Breast epithelium (tissue), 4 donors: ENCODE measurements at regions not wholly inside any gene's neighbourhood (a gene's known extent, or its start where the extent isn't known, plus 50 kb on each side); places are given as distances from the start of the nearest gene placed in this dataset.

Source experiments
- DNase-seq, 2 donors: peaks; one replicate each; pipeline ENCODE4 v3.0.0-alpha.2; 2019; ENCODE audit warnings: low spot score in 2 of 2
- H3K27ac ChIP-seq, 2 donors: fragments of 200-600 bp; sonication (generic) in 1 of 2; one replicate each; pipeline ENCODE4 v1.5.1; 2016 to 2019; ENCODE audit warnings: mild to moderate bottlenecking in 1 of 2
- H3K27me3 ChIP-seq, 2 donors: fragments of 200-600 bp; sonication (generic) in 1 of 2; one replicate each; pipeline versions ENCODE4 v1.5.1 to v1.6.0; 2017 to 2019; ENCODE audit warnings: control low read depth in 1 of 2, mild to moderate bottlenecking in 1 of 2
- H3K36me3 ChIP-seq: fragments of 200-600 bp; one replicate; pipeline ENCODE4 v1.5.1; 2019
- H3K4me1 ChIP-seq, 2 donors: fragments of 200-600 bp; sonication (generic); one replicate each; pipeline ENCODE4 v1.5.1; 2016 to 2019; ENCODE audit warnings: control low read depth in 1 of 2
- H3K4me3 ChIP-seq, 3 donors: fragments of 200-600 bp; sonication (generic); 1 replicate in 2 of 3; 2 replicates in 1 of 3; pipeline ENCODE4 v1.5.1; 2016 to 2019; ENCODE audit warnings: mild to moderate bottlenecking in 3 of 3, moderate library complexity in 2 of 3
- H3K9me3 ChIP-seq, 2 donors: fragments of 200-600 bp; sonication (generic) in 1 of 2; one replicate each; pipeline ENCODE4 v1.5.1; 2016 to 2019; ENCODE audit warnings: control low read depth in 1 of 2
- CTCF ChIP-seq, 3 donors: fragments of 450-650 bp; IDR thresholded peaks; one replicate each; pipeline ENCODE4 v1.5.1; 2016 to 2017; ENCODE audit warnings: antibody characterized with exemption in 3 of 3, mild to moderate bottlenecking in 3 of 3, moderate library complexity in 3 of 3
- POLR2A ChIP-seq: fragments of 450-650 bp; IDR thresholded peaks from one replicate; pipeline ENCODE4 v1.6.1; 2016; ENCODE audit warnings: antibody characterized with exemption, mild to moderate bottlenecking, moderate library complexity
- POLR2AphosphoS5 ChIP-seq, 3 donors: sonication (generic); formaldehyde crosslinking; IDR thresholded peaks; one replicate each; pipeline ENCODE4 v1.6.1; 2017; ENCODE audit warnings: antibody characterized with exemption in 3 of 3
- intact Hi-C: fragments of 100-400 bp; cut with DNase I; formaldehyde crosslinking; loops from one replicate; pipeline ENCODE4 v1.15.1; 2023; ENCODE audit warnings: low total_unique reads

- no peak for DNase-seq
- H3K9me3 ChIP-seq, result no peaks in the 10 kb centered on the region
- intact Hi-C loops, result no loop called here
- no peaks in the 10 kb centered on the region for H3K36me3 ChIP-seq
- no peak overlapping the region for H3K27ac ChIP-seq
- H3K4me1 ChIP-seq, result no peaks in the 10 kb centered on the region
- no peaks in the 10 kb centered on the region for H3K27me3 ChIP-seq
- no peak overlapping the region for H3K4me3 ChIP-seq
- no peak for TF ChIP-seq CTCF (IDR thresholded peaks at IDR 0.05)
- TF ChIP-seq POLR2AphosphoS5 (IDR thresholded peaks at IDR 0.05), result no peak
- no peak for TF ChIP-seq POLR2A
These were observed 317.7 kb downstream of the TDRD15 start for GRCh38 chr2:21441442-21441841.

GRCh38 chr2:21443494-21444105 lies 319.8 kb downstream of the TDRD15 start:
- no peak for DNase-seq
- no peak overlapping the region for H3K4me3 ChIP-seq
- H3K9me3 ChIP-seq, result no peaks in the 10 kb centered on the region
- no peaks in the 10 kb centered on the region for H3K27me3 ChIP-seq
- no peaks in the 10 kb centered on the region for H3K4me1 ChIP-seq
- no peak overlapping the region for H3K27ac ChIP-seq
- H3K36me3 ChIP-seq, result no peaks in the 10 kb centered on the region
- TF ChIP-seq CTCF (IDR thresholded peaks at IDR 0.05), result no peak
- TF ChIP-seq POLR2A, result no peak
- TF ChIP-seq POLR2AphosphoS5 (IDR thresholded peaks at IDR 0.05), result no peak
- intact Hi-C loops, result no loop called here

- Histone ChIP-seq H3K4me1 (no peaks in the 10 kb centered on the region), H3K4me3 (no peak overlapping the region), H3K9me3 (no peaks in the 10 kb centered on the region), H3K27ac (no peak overlapping the region), H3K36me3 (no peaks in the 10 kb centered on the region), H3K27me3 (no peaks in the 10 kb centered on the region)
- DNase-seq, result no peak
- intact Hi-C loops, result no loop called here
- TF ChIP-seq POLR2A (no peak), POLR2AphosphoS5 (IDR thresholded peaks at IDR 0.05) (no peak), CTCF (IDR thresholded peaks at IDR 0.05) (no peak)
These were observed 326.1 kb downstream of the TDRD15 start for GRCh38 chr2:21449881-21450280.

- H3K36me3 ChIP-seq, result no peaks in the 10 kb centered on the region
- no peak for DNase-seq
- H3K27ac ChIP-seq, result no peak overlapping the region
- intact Hi-C loops, result no loop called here
- no peaks in the 10 kb centered on the region for H3K27me3 ChIP-seq
- TF ChIP-seq POLR2AphosphoS5 (IDR thresholded peaks at IDR 0.05) (no peak), POLR2A (no peak), CTCF (IDR thresholded peaks at IDR 0.05) (no peak)
- H3K9me3 ChIP-seq, result no peaks in the 10 kb centered on the region
- H3K4me3 ChIP-seq, result no peak overlapping the region
- H3K4me1 ChIP-seq, result no peaks in the 10 kb centered on the region
These were observed 327.6 kb downstream of the TDRD15 start for GRCh38 chr2:21451403-21451802.

GRCh38 chr2:21452263-21452662 lies 328.5 kb downstream of the TDRD15 start:
- Histone ChIP-seq H3K9me3 (peaks cover 0 to under 1% of the 10 kb centered on the region in 2 donors), H3K36me3 (no peaks in the 10 kb centered on the region), H3K27me3 (no peaks in the 10 kb centered on the region), H3K4me1 (no peaks in the 10 kb centered on the region), H3K27ac (no peak overlapping the region), H3K4me3 (no peak overlapping the region)
- intact Hi-C loops, result no loop called here
- no peak for TF ChIP-seq CTCF (IDR thresholded peaks at IDR 0.05)
- no peak for TF ChIP-seq POLR2AphosphoS5 (IDR thresholded peaks at IDR 0.05)
- TF ChIP-seq POLR2A, result no peak
- DNase-seq, result no peak
